ENCODE measurements at regions not wholly inside any gene's neighbourhood (a gene's known extent, or its start where the extent isn't known, plus 50 kb on each side); places are given as distances from the start of the nearest gene placed in this dataset.

GRCh38 chr7:116417593-116418345 is 81.8 kb upstream of the CAV2 start:
- DNase-seq (ENCODE audit: low spot score) = no peak

DNA sequence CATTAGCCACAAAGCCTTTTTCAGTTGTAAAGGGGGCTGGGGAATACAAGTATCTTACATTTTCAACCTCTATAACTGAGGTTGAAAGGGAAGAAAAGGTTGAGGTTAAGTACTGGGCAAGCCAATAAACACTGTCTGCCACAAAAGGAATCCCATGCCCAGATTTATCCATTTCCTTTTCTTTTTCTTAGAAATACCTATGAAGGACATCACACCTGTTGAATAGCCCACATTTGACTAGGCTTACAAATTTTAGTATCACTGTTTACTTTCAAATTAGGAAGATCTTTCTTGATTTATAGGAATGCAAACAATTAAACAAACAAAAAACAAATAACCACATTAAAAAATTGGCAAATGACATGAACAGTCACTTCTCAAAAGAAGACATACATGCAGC is 81.0 kb upstream of the CAV2 start:
- no peak for DNase-seq (ENCODE audit: low spot score)
- FAIRE-seq = peak; percentile 37

More at GRCh38 chr7:116417593-116418345, 81.8 kb upstream of the CAV2 start:
- no peak for FAIRE-seq

GRCh38 chr7:116420003-116420402 is 79.5 kb upstream of the CAV2 start:
- no peak for FAIRE-seq
- no peak for DNase-seq (ENCODE audit: low spot score)

DNA sequence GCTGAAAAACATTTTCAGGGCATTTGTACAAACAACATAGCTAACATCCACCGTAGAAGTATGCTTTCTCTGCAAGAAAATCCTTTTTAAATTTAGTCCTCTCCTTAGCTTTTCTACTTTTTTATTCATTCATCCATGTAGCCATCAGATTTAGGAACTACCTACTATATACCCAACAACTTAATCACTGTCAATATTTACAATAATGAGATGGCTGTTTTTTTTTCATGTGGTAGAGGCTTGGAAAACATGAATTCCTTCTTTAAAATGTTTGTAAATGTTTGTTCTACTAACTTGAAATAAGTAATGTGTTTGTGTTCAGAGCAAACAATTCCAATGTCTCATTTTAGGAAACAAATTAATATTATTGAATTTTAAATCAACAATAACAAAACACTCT is 78.2 kb upstream of the CAV2 start:
- no peak for DNase-seq (ENCODE audit: low spot score)
- FAIRE-seq = no peak

DNA sequence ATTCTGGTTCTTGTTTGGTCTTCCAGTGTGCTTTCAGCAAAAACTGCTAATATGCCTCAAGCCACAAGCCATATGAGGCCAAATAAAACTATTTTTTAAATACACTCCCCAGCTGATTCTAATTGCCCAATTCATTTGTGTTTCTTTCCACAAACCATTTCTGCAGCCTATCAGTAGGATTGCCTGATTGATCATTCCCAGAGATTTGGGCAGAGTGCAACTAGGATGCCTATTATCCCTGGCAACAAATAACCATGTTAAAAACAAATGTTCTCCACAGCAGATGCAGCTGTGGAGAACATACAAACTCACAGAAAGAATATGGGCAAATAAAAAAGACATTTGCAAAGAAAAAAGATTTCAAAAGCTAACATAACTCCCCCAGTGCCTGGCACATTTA is 76.9 kb upstream of the CAV2 start:
- DNase-seq (ENCODE audit: low spot score) = no peak
- FAIRE-seq = no peak

- FAIRE-seq (no peak), DNase-seq (ENCODE audit: low spot score) (no peak)
Observed at GRCh38 chr7:116423499-116423898, 76.0 kb upstream of the CAV2 start.

GRCh38 chr7:116425647-116426209 is 73.8 kb upstream of the CAV2 start:
- no peak for FAIRE-seq
- DNase-seq (ENCODE audit: low spot score) = no peak

- FAIRE-seq = peak; percentile 99
- peak; percentile 86 for DNase-seq (ENCODE audit: low spot score)
Observed at GRCh38 chr7:116426428-116427156, 72.9 kb upstream of the CAV2 start.

DNA sequence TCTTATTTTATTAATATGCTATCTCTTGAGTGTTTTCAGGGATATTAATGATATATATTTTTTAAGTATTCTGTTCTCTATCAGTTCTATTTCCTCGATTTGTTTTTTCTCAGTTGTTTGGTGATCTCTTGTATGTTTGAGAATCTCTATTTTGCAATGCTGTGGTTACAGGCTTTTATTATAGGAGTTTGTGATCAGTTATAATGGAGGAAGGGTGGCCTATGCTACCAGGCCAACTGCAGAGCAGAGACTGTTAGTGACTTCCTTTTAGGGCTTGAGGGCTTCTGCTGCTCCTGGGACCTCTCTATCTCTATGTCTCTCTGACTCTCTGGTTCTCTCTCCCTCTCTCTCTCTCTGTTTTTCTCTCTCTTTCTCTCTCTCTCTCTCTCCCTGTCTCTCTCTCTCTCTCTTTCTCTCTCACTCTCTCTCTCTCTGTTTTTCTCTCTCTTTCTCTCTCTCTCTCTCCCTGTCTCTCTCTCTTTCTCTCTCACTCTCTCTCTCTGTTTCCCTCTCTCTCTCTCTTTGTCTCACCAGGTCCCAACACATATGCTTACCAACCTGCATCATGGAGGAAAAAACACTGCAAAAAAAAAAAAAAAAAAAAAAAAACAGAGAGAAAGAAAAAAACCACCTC is 69.4 kb upstream of the CAV2 start:
- DNase-seq (ENCODE audit: low spot score) (no peak), FAIRE-seq (no peak)

GRCh38 chr7:116431787-116432526 is 67.6 kb upstream of the CAV2 start:
- no peak for FAIRE-seq

GRCh38 chr7:116432527-116432916 is 67.0 kb upstream of the CAV2 start:
- no peak for FAIRE-seq
- no peak for DNase-seq (ENCODE audit: low spot score)

More at GRCh38 chr7:116431787-116432526, 67.6 kb upstream of the CAV2 start:
- DNase-seq (ENCODE audit: low spot score) = no peak

DNA sequence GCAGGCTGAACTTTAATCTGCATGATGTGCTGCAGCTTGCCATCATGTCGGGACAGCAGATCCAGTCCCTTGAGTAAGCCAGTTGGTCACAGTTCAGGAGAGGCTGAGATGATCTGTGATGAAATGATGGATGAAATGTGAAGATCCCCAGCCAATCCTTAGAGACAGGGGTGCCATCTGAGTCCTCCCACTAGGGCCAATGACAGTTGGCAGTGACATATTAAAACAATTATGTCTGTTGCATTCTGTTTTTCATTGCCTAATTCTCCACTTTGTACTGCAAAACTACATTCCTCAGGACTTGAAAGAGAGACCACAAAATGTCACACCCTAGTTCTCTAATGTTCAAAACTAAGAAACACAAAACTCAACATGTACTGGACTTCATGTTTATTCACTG is 66.3 kb upstream of the CAV2 start:
- DNase-seq (ENCODE audit: low spot score) = no peak
- FAIRE-seq = no peak

DNA sequence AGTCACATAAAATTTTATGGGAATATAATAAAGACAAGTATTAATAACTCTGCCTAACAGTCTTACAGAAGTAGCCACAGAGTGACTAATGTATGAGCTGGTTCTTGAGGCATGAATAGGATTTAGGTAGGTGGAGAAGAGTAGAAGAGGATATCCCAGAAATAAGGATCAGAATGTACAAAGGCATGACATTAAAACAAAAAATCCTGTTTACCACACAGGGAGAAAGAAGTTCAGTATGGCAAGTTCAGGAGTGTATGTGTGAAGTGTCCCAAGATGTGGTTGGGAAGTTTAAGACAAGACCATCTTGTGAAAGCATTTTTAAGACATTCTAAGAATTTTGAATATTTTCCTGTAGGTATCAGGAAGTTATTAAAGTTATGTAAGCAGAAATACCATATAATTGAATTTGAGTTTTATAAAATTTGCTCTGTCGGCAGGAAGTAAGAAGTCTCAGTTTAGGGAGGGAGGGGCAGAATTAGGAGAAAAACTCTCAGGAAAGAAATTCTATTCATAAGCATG is 64.7 kb upstream of the CAV2 start:
- DNase-seq (ENCODE audit: low spot score) (peak; percentile 78), FAIRE-seq (peak; percentile 93)

- DNase-seq (ENCODE audit: low spot score) (no peak), FAIRE-seq (no peak)
Observed at GRCh38 chr7:116436305-116436826, 63.2 kb upstream of the CAV2 start.

DNA sequence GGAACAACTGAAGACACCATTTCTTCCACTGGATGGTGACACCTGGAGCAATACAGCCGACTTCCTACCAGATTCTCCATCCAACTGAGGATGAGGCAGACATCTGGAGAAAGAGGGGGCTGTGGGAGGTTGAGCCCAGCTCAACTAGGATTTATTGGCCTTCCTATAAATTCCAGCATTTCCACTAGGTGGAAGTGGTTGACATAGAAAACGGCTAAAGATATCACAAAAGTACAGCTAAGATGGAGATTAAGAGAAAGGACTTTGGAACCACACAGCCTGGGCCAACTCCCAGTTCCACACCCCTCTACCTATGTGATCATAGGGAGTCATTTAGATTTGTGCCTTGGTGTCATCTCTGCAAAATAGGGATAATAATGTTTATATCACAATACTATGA is 61.3 kb upstream of the CAV2 start:
- DNase-seq (ENCODE audit: low spot score) = peak; percentile 58
- FAIRE-seq = peak; percentile 12

- DNase-seq (ENCODE audit: low spot score) = no peak
Observed at GRCh38 chr7:116439005-116439404, 60.5 kb upstream of the CAV2 start.

DNA sequence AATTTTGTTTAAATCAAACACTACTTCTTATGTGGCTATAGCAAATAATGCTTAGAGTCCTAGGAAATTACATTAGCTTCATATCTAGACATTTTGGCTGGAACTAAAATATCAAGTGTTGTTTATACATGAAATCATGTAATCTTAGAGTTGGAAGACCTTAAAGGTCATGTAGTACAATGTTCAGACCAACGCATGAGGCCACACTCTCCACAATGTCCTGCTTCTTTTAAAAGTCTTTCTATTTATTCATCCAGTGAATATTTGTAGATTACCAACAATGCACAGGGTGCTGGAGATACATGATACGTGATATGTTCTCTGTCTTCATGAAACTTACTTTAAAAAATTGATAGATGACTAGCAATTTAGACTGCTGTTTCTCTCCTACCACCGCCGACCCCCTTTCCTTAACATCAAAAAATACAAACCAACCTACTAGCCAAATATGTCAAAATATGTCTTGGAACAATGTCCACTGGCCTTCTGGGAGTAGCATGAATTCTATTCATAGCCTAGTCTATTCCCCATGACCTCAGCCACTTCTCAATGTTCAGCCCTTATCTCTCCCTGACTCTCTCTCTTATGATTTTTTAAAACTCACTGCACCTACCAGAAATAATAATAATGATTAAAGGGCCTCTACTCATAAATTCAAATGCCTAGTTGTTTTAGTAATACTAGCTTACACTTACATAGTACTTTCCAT is 59.5 kb upstream of the CAV2 start:
- DNase-seq (ENCODE audit: low spot score) (no peak), FAIRE-seq (peak; percentile 42)

More at GRCh38 chr7:116439005-116439404, 60.5 kb upstream of the CAV2 start:
- FAIRE-seq = no peak

- FAIRE-seq (no peak), DNase-seq (ENCODE audit: low spot score) (no peak)
Observed at GRCh38 chr7:116441534-116441933, 58.0 kb upstream of the CAV2 start.

DNA sequence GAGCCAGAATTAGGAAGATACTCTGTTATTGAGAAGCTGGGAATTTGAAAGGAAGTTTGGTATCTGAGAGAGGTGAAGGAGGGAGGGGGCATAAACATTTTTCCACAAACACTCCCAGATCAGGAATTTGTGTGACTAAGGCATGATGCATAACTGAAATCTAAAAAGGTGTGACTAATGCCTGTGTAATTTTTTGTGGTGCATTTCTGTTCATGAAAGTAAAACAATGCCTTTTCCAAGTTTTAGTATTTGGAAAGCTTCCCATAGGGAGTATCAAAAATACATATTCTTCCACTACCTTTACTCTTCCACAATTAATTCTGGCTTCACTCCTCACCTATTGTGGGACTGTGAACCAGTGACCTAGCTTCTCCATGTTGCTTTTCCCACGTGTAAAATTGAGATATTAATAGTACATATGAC is 56.4 kb upstream of the CAV2 start:
- DNase-seq (ENCODE audit: low spot score) (peak; percentile 98), FAIRE-seq (peak; percentile 99)

- no peak for FAIRE-seq
- no peak for DNase-seq (ENCODE audit: low spot score)
Observed at GRCh38 chr7:116443646-116444045, 55.9 kb upstream of the CAV2 start.
